ENCODE measurements at regions not wholly inside any gene's neighbourhood (a gene's known extent, or its start where the extent isn't known, plus 50 kb on each side); places are given as distances from the start of the nearest gene placed in this dataset.

GRCh38 chr18:22673182-22673862, 255.6 kb upstream of the CTAGE1 start:
- TF ChIP-seq NFE2L1 (CRISPR knock-in tag; IDR thresholded peaks at IDR 0.05) (no peak), ZNF121 (CRISPR knock-in tag; IDR thresholded peaks at IDR 0.05) (no peak), CTCF (IDR thresholded peaks at IDR 0.05) (no peak), SP1 (CRISPR knock-in tag; conservative IDR thresholded peaks at IDR 0.05) (no peak), ZBTB43 (CRISPR knock-in tag; IDR thresholded peaks at IDR 0.05) (no peak), FOXP4 (CRISPR knock-in tag; IDR thresholded peaks at IDR 0.05) (no peak), CBFB (CRISPR knock-in tag; IDR thresholded peaks at IDR 0.05; ENCODE audit: low read depth) (no peak), SMAD3 (CRISPR knock-in tag; IDR thresholded peaks at IDR 0.05; ENCODE audit: borderline replicate concordance) (no peak), NR2C2 (CRISPR knock-in tag; IDR thresholded peaks at IDR 0.05) (no peak), IRF1 (CRISPR knock-in tag; IDR thresholded peaks at IDR 0.05) (no peak), TEAD4 (CRISPR knock-in tag; IDR thresholded peaks at IDR 0.05) (no peak), TEAD1 (CRISPR knock-in tag; IDR thresholded peaks at IDR 0.05) (no peak), FOXP1 (CRISPR knock-in tag; IDR thresholded peaks at IDR 0.05; ENCODE audit: borderline replicate concordance) (no peak), ZNF263 (CRISPR knock-in tag; IDR thresholded peaks at IDR 0.05; ENCODE audit: low read depth) (no peak)

All from WTC11 (cell line).